ENCODE measurements at regions not wholly inside any gene's neighbourhood (a gene's known extent, or its start where the extent isn't known, plus 50 kb on each side); places are given as distances from the start of the nearest gene placed in this dataset.

DNA sequence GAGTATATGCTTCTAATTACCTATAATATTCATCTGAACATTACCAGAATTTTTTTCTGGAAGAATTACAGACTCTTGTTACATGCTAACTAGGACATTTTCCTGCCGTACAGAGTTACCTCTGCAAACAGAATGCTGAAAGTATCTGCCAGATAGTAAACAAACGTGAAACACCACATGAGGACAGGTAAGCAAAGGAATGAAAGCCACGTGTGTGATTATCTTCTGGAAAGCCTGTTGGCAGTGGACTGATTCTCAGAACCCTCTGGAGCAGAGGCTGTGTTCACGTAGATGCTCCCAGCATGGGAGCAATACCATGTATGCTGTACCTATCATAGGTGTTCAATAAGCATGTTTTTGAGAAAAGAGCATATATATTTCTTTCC, 472.6 kb downstream of the ENC1 start:
- CTCF ChIA-PET, result no interaction called here
- Mint-ChIP-seq H3K27ac (ENCODE audit: unreplicated experiment) (no peak overlapping the region), H3K4me1 (ENCODE audit: low read depth, unreplicated experiment) (peaks cover 1% of the 10 kb centered on the region), H3K4me3 (ENCODE audit: unreplicated experiment) (no peak overlapping the region), H3K27me3 (ENCODE audit: insufficient read depth, unreplicated experiment) (no peaks in the 10 kb centered on the region), H3K36me3 (ENCODE audit: insufficient read depth, unreplicated experiment) (no peaks in the 10 kb centered on the region), H3K9me3 (ENCODE audit: unreplicated experiment) (no peaks in the 10 kb centered on the region)
- BruUV-seq (replicated peaks), result no TSS peak
- Histone ChIP-seq H3K27me3 (replicated peaks; ENCODE audit: control insufficient read depth, insufficient read depth, low read length) (no peaks in the 10 kb centered on the region), H3K4me3 (ENCODE audit: low read depth, low read length) (no peak overlapping the region), H3K4me1 (no peaks in the 10 kb centered on the region), H3K36me3 (ENCODE audit: control insufficient read depth, insufficient read depth, low read length) (no peaks in the 10 kb centered on the region), H3K9me3 (no peaks in the 10 kb centered on the region)
- TF ChIP-seq, protein P1, sequence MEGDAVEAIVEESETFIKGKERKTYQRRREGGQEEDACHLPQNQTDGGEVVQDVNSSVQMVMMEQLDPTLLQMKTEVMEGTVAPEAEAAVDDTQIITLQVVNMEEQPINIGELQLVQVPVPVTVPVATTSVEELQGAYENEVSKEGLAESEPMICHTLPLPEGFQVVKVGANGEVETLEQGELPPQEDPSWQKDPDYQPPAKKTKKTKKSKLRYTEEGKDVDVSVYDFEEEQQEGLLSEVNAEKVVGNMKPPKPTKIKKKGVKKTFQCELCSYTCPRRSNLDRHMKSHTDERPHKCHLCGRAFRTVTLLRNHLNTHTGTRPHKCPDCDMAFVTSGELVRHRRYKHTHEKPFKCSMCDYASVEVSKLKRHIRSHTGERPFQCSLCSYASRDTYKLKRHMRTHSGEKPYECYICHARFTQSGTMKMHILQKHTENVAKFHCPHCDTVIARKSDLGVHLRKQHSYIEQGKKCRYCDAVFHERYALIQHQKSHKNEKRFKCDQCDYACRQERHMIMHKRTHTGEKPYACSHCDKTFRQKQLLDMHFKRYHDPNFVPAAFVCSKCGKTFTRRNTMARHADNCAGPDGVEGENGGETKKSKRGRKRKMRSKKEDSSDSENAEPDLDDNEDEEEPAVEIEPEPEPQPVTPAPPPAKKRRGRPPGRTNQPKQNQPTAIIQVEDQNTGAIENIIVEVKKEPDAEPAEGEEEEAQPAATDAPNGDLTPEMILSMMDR (IDR thresholded peaks at IDR 0.05; ENCODE audit: insufficient read depth in 1 of 2, low read depth in 1 of 2, low read length in 1 of 2, severe bottlenecking in 1 of 2, unreplicated experiment in 1 of 2), result no peak
- intact Hi-C loops (cut with micrococcal nuclease; ENCODE audit: unreplicated experiment), result no loop called here
- POLR2A ChIA-PET, result no interaction called here
- no peak for DNase-seq

DNA sequence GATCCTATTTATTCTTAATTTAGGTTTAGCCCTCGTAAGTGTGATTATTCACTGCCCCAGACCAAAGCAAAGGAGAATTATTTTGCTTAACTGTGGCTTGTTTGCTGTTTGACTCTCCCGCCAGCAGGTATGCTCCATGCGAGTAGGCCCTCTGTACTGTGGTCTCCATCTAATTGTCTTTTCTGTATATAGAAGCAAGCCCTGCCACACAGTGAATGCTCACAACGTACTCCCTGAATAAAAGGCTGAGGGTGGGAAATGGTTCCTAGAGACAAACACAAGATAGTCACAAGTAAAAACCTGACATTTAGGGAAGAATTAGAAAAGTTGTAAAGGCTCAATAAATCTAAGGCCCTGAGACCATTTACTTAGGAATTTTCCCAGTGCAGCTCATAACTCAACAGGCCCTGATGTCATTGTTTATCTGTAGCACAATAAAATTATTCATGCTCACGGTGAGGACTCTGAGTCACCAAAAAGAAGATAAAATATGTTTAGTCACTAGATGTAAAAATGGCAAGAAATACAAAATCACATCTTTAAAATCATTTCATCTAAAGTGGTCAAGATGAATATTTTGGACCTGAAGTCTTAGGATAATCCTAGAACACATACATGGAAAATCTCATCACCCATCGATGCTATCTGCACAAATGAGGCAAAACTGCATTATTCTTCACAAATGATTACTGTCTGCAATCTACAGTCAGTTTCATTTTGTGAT, 473.2 kb downstream of the ENC1 start:
- Histone ChIP-seq H3K4me1 (no peaks in the 10 kb centered on the region), H3K4me3 (ENCODE audit: low read depth, low read length) (no peak overlapping the region), H3K9me3 (no peaks in the 10 kb centered on the region), H3K36me3 (ENCODE audit: control insufficient read depth, insufficient read depth, low read length) (no peaks in the 10 kb centered on the region), H3K27me3 (replicated peaks; ENCODE audit: control insufficient read depth, insufficient read depth, low read length) (no peaks in the 10 kb centered on the region)
- Mint-ChIP-seq H3K27ac (ENCODE audit: unreplicated experiment) (no peak overlapping the region), H3K27me3 (ENCODE audit: insufficient read depth, unreplicated experiment) (no peaks in the 10 kb centered on the region), H3K4me3 (ENCODE audit: unreplicated experiment) (no peak overlapping the region), H3K9me3 (ENCODE audit: unreplicated experiment) (no peaks in the 10 kb centered on the region), H3K36me3 (ENCODE audit: insufficient read depth, unreplicated experiment) (no peaks in the 10 kb centered on the region), H3K4me1 (ENCODE audit: low read depth, unreplicated experiment) (no peaks in the 10 kb centered on the region)
- TF ChIP-seq, protein P1 (IDR thresholded peaks at IDR 0.05; ENCODE audit: insufficient read depth in 1 of 2, low read depth in 1 of 2, low read length in 1 of 2, severe bottlenecking in 1 of 2, unreplicated experiment in 1 of 2), result no peak
- no peak for DNase-seq
- no TSS peak for BruUV-seq (replicated peaks)
- intact Hi-C loops (cut with micrococcal nuclease; ENCODE audit: unreplicated experiment), result no loop called here
- ChIA-PET POLR2A (no interaction called here), CTCF (no interaction called here)

DNA sequence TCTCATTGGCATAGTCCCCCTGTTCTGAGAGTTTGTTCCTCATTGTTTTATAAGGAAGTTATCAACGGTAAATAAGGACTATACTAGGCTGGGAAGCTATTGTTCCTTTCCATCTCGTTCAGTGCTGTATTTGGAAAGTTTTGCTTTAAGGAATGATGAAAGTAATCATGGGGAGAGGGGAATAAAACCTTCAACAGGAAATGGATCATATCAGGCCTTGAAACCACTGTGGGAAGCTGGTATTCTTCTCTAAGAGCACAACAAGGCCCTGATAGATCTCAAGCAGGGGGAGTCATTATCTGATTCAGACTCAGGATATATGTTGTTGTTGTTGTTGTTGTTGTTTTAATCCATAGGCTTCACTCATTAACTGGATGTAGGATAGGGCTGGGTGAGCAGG, 474.5 kb downstream of the ENC1 start:
- BruUV-seq (replicated peaks), result no TSS peak
- no peaks in the 10 kb centered on the region for H3K36me3 ChIP-seq (ENCODE audit: control insufficient read depth, insufficient read depth, low read length)
- H3K27me3 Mint-ChIP-seq (ENCODE audit: insufficient read depth, unreplicated experiment), result no peaks in the 10 kb centered on the region

More for the DNA sequence above, 474.5 kb downstream of the ENC1 start:
- Mint-ChIP-seq H3K4me1 (ENCODE audit: low read depth, unreplicated experiment) (no peaks in the 10 kb centered on the region), H3K36me3 (ENCODE audit: insufficient read depth, unreplicated experiment) (no peaks in the 10 kb centered on the region), H3K9me3 (ENCODE audit: unreplicated experiment) (no peaks in the 10 kb centered on the region), H3K27ac (ENCODE audit: unreplicated experiment) (no peak overlapping the region), H3K4me3 (ENCODE audit: unreplicated experiment) (no peak overlapping the region)
- TF ChIP-seq, protein P1 (IDR thresholded peaks at IDR 0.05; ENCODE audit: insufficient read depth in 1 of 2, low read depth in 1 of 2, low read length in 1 of 2, severe bottlenecking in 1 of 2, unreplicated experiment in 1 of 2), result no peak
- H3K4me1 ChIP-seq, result no peaks in the 10 kb centered on the region
- ChIA-PET CTCF (no interaction called here), POLR2A (no interaction called here)
- H3K27me3 ChIP-seq (replicated peaks; ENCODE audit: control insufficient read depth, insufficient read depth, low read length), result no peaks in the 10 kb centered on the region
- intact Hi-C loops (cut with micrococcal nuclease; ENCODE audit: unreplicated experiment), result no loop called here
- no peak overlapping the region for H3K4me3 ChIP-seq (ENCODE audit: low read depth, low read length)
- no peaks in the 10 kb centered on the region for H3K9me3 ChIP-seq
- no peak for DNase-seq
